Limb (tissue), 2 donors: ENCODE measurements at regions not wholly inside any gene's neighbourhood (a gene's known extent, or its start where the extent isn't known, plus 50 kb on each side); places are given as distances from the start of the nearest gene placed in this dataset.
A peak's percentile ranks its signal among the peaks of the same experiment; 100 is the strongest.

ENCODE experiments used
- DNase-seq, 2 donors: peaks; one replicate each; pipeline ENCODE4 v3.0.0-alpha.2; 2016; ENCODE audit errors: extremely low spot score in 2 of 2

- DNase-seq = peak in 1 of 2 donors; percentile 54
Observed at GRCh38 chr1:47627471-47628370, 189.9 kb downstream of the FOXD2 start.

- no peak for DNase-seq
Observed at GRCh38 chr1:47629201-47629600, 191.4 kb downstream of the FOXD2 start.

GRCh38 chr1:47630346-47630745, 192.5 kb downstream of the FOXD2 start:
- DNase-seq = peak in 1 of 2 donors; percentile 14

- DNase-seq = no peak
Observed at GRCh38 chr1:47631411-47631995, 193.7 kb downstream of the FOXD2 start.

GRCh38 chr1:47635111-47635510, 197.3 kb downstream of the FOXD2 start:
- no peak for DNase-seq

GRCh38 chr1:47635597-47635996, 197.8 kb downstream of the FOXD2 start:
- DNase-seq = no peak

GRCh38 chr1:47637111-47637685, 199.4 kb downstream of the FOXD2 start:
- DNase-seq = no peak

GRCh38 chr1:47638240-47638639, 200.4 kb downstream of the FOXD2 start:
- DNase-seq = no peak

- DNase-seq = no peak
Observed at GRCh38 chr1:47638713-47639112, 200.9 kb downstream of the FOXD2 start.

- DNase-seq = peak in 1 of 2 donors; percentile 67
Observed at GRCh38 chr1:47643306-47644211, 205.7 kb downstream of the FOXD2 start.

GRCh38 chr1:47644212-47644573, 206.3 kb downstream of the FOXD2 start:
- DNase-seq = peak in 1 of 2 donors; percentile 76

- DNase-seq = no peak
Observed at GRCh38 chr1:47645151-47645550, 207.3 kb downstream of the FOXD2 start.

- DNase-seq = no peak
Observed at GRCh38 chr1:47646676-47647075, 208.8 kb downstream of the FOXD2 start.

- DNase-seq = peak in 1 of 2 donors; percentile 24
Observed at GRCh38 chr1:47647327-47647845, 209.5 kb downstream of the FOXD2 start.

GRCh38 chr1:47650205-47650604, 212.4 kb downstream of the FOXD2 start:
- DNase-seq = peak in 1 of 2 donors; percentile 24

- DNase-seq = peak in 1 of 2 donors; percentile 18
Observed at GRCh38 chr1:47650611-47651010, 212.8 kb downstream of the FOXD2 start.

- DNase-seq = peak in 1 of 2 donors; percentile 15
Observed at GRCh38 chr1:47651311-47652089, 213.7 kb downstream of the FOXD2 start.

GRCh38 chr1:47655521-47656300, 217.9 kb downstream of the FOXD2 start:
- DNase-seq = no peak
